Activated T-cell treated with anti-CD3 and anti-CD28 coated beads, Interleukin-2, amount 50 U/mL, for 4 hours (primary cell): ENCODE measurements at regions not wholly inside any gene's neighbourhood (a gene's known extent, or its start where the extent isn't known, plus 50 kb on each side); places are given as distances from the start of the nearest gene placed in this dataset.

ENCODE experiments used
- ATAC-seq, 2 donors: fragments of 200-7000 bp; cut with Tn5 transposase; one replicate each; pipeline ENCODE4 v1.10.0; 2021
- DNase-seq: peaks from one replicate; pipeline ENCODE4 v3.0.0-alpha.2; 2020
- H3K27me3 Mint-ChIP-seq: one replicate; pipeline ENCODE4 v1.8.0; 2021; ENCODE audit warnings: low read depth, mixed read lengths
- H3K36me3 Mint-ChIP-seq: one replicate; pipeline ENCODE4 v1.8.0; 2022; ENCODE audit warnings: mixed read lengths; ENCODE audit not compliant: insufficient read depth
- H3K4me1 Mint-ChIP-seq: one replicate; pipeline ENCODE4 v1.8.0; 2021; ENCODE audit warnings: low read depth, mixed read lengths
- H3K4me3 Mint-ChIP-seq: one replicate; pipeline ENCODE4 v1.8.0; 2021; ENCODE audit warnings: mild to moderate bottlenecking, moderate library complexity, mixed read lengths
- H3K9me3 Mint-ChIP-seq: one replicate; pipeline ENCODE4 v1.8.0; 2021; ENCODE audit warnings: mixed read lengths

DNA sequence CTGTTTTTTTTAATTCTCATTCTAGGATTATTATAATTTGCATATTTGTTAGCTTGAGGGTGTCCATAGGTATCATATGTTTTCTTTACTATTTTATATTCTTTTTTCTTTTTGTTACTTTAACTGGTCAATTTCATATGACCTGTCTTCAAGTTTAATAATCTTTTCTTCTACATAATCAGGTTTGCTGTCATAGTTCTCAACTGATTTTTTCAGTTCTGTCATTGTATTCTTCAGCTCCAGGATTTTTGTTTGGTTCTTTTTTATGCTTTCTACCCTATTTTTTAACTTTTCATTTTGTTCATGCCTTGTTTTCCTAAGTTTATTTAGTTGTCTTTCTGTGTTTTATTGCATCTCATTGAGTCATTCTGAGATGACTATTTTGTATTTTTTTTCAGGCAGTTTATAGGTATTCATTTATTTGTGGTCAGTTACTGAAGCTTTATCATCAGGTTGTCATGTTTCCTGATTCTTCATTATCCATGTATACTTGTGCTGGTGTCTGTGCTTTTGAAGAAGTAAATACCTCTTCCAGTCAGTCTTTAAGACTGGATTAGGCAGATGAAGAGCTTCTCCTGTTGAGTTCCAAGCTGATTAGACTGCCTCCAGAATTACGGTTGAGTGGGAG, 220.3 kb upstream of the VEGFC start:
- Mint-ChIP-seq H3K36me3 (no peaks in the 10 kb centered on the region), H3K9me3 (peaks cover 14% of the 10 kb centered on the region), H3K27me3 (no peaks in the 10 kb centered on the region), H3K4me1 (no peaks in the 10 kb centered on the region), H3K4me3 (no peak overlapping the region)
- ATAC-seq (no peak), DNase-seq (no peak)

DNA sequence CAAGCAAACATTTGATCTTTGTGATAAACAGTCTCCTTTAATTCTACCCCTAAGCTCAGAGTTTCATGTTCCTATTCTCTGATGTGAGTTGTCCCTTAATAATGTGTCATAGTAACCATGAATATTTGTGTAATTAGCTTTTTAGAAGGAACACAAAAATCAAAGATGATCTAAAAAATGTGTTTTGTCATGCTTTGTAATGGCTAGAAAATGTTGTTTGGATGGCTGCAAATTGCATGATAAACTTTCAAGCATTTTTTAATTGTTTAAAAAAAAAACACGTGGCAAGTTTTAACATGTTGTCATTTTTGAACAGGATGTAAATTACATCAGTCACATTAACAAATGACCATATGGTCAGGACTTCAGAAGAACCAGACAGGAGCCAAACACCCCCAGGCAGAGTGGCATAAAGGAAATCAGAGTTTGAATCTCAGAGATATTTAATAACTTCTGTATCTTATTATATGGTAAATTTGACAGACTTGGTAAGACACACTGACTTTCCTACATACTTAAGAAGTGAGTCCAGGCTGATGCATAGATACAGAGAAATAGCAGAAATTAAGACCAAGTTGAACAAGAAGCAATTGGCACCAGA, 223.9 kb upstream of the VEGFC start:
- Mint-ChIP-seq H3K4me1 (no peaks in the 10 kb centered on the region), H3K27me3 (no peaks in the 10 kb centered on the region), H3K4me3 (no peak overlapping the region), H3K9me3 (peaks cover 23% of the 10 kb centered on the region), H3K36me3 (no peaks in the 10 kb centered on the region)
- ATAC-seq (no peak), DNase-seq (no peak)

DNA sequence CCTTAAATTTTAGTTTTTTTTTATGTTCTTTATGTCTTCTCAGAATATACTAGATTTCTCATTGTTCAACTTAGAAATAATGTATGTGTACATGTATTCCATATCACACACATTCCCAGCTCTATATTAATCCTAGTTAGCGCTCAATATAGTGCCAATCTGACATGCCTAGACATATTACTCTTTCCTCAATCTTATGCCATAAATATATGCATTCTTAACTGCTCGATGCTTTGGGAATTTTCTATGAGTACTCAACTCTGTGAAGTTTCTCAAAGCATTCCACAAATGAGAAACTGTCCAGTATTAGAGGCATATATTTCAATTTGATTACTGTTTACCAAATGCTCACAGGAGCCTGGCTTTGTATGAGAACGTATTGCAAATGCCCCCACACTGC, 231.2 kb upstream of the VEGFC start:
- no peaks in the 10 kb centered on the region for H3K36me3 Mint-ChIP-seq
- H3K9me3 Mint-ChIP-seq = peaks cover 12% of the 10 kb centered on the region
- no peaks in the 10 kb centered on the region for H3K27me3 Mint-ChIP-seq
- ATAC-seq (no peak), DNase-seq (no peak)
- H3K4me1 Mint-ChIP-seq = no peaks in the 10 kb centered on the region
- H3K4me3 Mint-ChIP-seq = no peak overlapping the region

DNA sequence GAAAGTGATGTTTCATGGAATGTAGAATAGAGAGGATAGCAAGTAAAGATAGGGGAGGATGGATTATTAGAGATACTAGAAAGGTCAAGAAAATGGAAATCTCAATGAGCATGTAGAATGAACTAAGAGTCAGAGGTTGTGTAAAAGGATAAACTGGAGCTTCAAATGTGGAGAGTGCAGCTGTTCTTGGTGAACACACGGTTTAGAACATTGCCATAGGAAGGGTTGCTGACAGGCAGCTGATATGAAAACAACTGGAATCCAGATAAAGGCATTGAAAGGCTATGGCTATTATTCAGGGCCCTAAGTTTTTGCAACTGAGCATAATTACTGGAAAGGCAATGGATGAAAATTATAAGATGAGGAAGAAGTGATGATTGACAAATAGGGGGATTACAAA, 239.6 kb upstream of the VEGFC start:
- H3K36me3 Mint-ChIP-seq = no peaks in the 10 kb centered on the region
- DNase-seq (no peak), ATAC-seq (no peak)
- H3K4me3 Mint-ChIP-seq = no peak overlapping the region
- no peaks in the 10 kb centered on the region for H3K9me3 Mint-ChIP-seq
- no peaks in the 10 kb centered on the region for H3K27me3 Mint-ChIP-seq
- H3K4me1 Mint-ChIP-seq = no peaks in the 10 kb centered on the region

DNA sequence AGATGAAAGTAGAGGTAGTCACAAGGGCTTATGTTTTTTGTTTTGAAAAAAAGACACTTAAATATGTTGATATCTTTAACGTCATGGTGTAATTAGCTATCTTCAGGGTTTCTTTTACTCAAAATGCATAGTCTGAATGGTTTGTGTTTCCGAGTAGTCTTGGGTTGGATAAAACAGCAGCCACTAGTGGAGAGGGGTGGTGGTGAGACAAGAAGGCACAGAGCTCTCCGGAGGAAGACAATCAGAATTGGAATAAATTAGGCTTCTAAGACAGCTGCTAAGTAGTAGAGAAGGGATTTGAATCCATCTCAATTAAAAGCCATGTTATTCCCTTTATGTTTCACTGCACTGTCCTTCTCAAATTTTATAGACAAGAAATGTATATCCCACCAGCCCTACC, 240.4 kb upstream of the VEGFC start:
- ATAC-seq = no peak
- no peak overlapping the region for H3K4me3 Mint-ChIP-seq

DNA sequence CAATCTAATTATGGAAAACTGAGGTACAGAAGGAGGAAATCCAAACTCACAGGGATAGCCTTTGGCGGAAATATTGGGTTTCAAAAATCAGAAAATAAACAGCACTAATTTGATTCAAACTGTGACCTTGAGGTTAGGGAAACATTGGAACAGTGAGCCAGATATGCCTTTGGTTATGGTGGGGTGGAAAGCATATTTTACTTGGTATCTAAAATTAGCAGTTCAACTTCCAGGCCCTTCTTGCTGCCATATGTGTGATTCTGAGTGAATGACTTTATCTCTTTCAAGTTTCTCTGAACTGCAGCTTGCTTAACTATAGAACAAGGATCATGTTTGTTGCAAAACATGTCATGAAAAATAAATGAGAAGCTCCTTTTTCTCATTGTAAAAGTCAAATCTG, 240.9 kb upstream of the VEGFC start:
- ATAC-seq (no peak), DNase-seq (no peak)
- H3K9me3 Mint-ChIP-seq = peaks cover 3% of the 10 kb centered on the region
- H3K4me3 Mint-ChIP-seq = no peak overlapping the region
- H3K4me1 Mint-ChIP-seq = no peaks in the 10 kb centered on the region
- no peaks in the 10 kb centered on the region for H3K27me3 Mint-ChIP-seq
- H3K36me3 Mint-ChIP-seq = no peaks in the 10 kb centered on the region

More for the DNA sequence above, 240.4 kb upstream of the VEGFC start:
- Mint-ChIP-seq H3K27me3 (no peaks in the 10 kb centered on the region), H3K9me3 (peaks cover 3% of the 10 kb centered on the region), H3K36me3 (no peaks in the 10 kb centered on the region), H3K4me1 (no peaks in the 10 kb centered on the region)
- DNase-seq = no peak

DNA sequence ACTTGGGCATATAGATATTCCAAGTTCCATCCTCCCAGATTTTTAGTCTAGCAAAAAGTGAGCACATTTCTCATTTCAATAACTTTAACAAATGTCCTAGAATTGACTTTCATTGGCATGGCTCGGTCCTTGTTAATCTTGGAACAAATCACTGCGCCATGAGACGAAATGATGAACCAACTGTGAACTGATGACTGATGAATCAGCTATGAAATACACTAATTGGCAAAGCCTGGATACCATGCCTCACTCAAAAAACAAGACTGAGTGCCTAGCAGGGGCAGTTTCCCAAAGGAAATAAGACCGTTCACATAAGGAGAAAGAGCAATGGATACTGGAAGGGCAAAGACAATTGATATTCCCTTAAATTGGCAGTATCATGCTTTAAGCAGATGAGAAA, 248.6 kb upstream of the VEGFC start:
- Mint-ChIP-seq H3K27me3 (peaks cover 4% of the 10 kb centered on the region), H3K36me3 (no peaks in the 10 kb centered on the region)

DNA sequence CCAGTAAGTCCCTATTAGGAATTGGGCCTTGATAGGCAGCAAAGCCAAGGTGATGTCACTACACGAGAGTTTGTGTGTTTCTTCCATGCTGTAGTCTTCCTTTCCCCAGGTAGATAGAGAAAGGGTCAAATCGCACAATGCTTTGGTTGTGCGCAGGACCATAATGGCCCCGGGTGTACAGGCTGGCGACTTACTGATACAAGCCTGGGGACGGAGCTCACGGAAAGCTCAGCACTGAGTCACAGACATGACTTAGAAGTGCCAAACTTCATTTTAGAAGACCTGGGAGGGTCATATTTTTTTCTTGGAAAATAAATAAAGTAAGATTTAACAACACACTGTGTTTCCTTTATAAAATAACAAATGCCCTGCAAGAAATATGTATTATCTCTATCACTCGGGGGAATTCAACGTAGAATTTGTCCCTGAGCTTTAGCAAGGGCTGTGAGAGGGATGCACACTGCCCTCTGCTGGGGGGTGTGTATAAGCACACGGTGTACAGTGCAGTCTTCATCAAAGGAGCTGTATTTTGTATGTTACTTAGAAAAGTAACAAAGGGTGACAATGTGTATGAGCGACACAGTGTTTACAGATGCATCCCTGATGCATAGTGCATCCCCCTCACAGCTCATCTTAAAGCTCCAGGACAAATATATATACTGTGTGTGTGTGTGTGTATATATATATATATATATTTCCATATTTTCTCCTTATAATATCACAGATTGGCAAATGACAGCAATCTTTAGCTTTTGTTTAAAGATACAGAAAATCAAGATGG, 254.5 kb upstream of the VEGFC start:
- peak; percentile 10 for DNase-seq
- no peaks in the 10 kb centered on the region for H3K36me3 Mint-ChIP-seq

More for the DNA sequence above, 248.6 kb upstream of the VEGFC start:
- Mint-ChIP-seq H3K4me3 (no peak overlapping the region), H3K4me1 (no peaks in the 10 kb centered on the region), H3K9me3 (peaks cover 3% of the 10 kb centered on the region)
- ATAC-seq (no peak), DNase-seq (no peak)

DNA sequence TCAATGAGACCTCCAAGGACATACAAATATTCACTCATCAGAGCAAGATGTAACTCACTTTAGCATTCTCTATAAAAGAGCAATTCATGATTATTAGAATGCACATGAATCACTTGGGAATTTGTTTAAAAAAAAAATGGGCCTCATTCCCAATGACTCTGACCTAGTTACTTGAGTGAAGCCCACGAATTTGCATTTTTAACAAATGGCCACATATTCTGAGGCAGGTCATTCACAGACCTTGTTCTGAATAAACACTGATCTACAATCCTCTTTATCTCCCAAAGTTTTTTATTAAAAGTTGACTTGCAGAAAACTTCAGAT, 255.1 kb upstream of the VEGFC start:
- ATAC-seq (no peak), DNase-seq (no peak)
- no peak overlapping the region for H3K4me3 Mint-ChIP-seq
- H3K9me3 Mint-ChIP-seq = no peaks in the 10 kb centered on the region
- H3K4me1 Mint-ChIP-seq = no peaks in the 10 kb centered on the region
- peaks cover 4% of the 10 kb centered on the region for H3K27me3 Mint-ChIP-seq
- H3K36me3 Mint-ChIP-seq = no peaks in the 10 kb centered on the region

More for the DNA sequence above, 254.5 kb upstream of the VEGFC start:
- Mint-ChIP-seq H3K9me3 (no peaks in the 10 kb centered on the region), H3K27me3 (peaks cover 4% of the 10 kb centered on the region), H3K4me3 (no peak overlapping the region), H3K4me1 (no peaks in the 10 kb centered on the region)
- ATAC-seq = peak; percentile 48 to 73

DNA sequence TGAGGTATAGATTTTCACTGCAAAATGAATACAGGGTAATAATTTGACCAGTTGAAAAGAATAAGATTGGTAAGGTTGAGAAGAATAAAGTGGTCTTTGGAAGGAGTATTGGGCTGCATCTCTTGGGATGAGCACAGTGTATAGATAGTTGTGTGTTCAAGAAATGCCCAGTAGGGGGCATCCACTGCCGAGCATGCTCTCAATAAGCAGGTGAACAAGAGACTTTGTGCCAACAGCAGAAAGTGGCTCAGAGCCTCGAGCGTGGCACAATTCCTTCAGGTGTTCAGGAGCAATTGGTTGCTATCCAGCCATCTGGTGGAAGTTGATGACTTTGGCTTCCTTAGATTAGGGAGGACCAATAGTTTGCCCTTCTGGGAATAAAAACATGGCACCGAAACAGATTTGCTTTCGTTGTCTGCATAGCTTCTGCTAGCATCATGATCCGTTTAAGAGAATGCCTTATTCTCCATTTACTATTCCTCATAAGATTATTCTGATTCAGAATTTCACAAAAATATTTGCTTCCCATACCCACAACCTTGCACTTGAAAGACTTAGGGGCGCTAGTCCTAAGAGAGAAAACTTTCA, 258.1 kb upstream of the NEIL3 start:
- no peaks in the 10 kb centered on the region for H3K27me3 Mint-ChIP-seq
- H3K9me3 Mint-ChIP-seq = no peaks in the 10 kb centered on the region

DNA sequence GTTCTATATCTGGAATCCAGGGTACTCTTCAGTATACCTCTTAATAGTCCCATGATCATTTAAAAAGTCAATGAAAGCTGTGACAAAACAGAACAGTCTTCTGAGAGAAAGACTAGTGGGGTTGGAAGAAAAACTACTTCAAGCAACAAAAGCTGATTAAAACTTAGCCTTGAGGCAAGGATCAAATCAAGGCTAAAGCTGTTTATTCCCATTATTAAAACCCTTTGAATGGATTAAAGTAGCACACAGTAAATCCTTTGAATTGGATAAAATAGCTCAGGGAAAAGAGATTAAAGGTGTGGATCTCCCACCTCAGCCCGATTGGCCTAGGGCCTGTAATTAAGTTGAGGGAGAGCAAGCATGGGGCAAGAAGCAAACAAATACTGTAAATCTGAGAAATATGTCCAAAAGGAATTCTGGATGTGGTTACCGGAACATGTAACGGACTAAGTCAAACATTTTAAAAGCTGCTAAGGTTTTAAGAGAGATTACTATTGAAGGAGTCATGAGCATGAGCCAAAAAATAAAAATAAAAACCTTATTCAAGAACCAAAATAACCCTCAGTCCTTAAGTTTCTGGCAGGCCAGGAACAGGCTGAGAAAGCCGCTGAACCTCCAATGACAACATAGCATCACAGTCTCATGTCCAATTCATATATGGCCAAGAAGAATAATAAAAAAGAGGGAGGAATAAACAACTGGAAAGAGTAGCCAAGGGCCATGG, 257.3 kb upstream of the NEIL3 start:
- Mint-ChIP-seq H3K36me3 (no peaks in the 10 kb centered on the region), H3K27me3 (no peaks in the 10 kb centered on the region), H3K4me1 (no peaks in the 10 kb centered on the region), H3K4me3 (no peak overlapping the region), H3K9me3 (no peaks in the 10 kb centered on the region)
- no peak for ATAC-seq
- DNase-seq = no peak

More for the DNA sequence above, 258.1 kb upstream of the NEIL3 start:
- no peaks in the 10 kb centered on the region for H3K4me1 Mint-ChIP-seq
- peak; percentile 46 to 57 for ATAC-seq
- no peaks in the 10 kb centered on the region for H3K36me3 Mint-ChIP-seq
- DNase-seq = no peak
- H3K4me3 Mint-ChIP-seq = no peak overlapping the region

DNA sequence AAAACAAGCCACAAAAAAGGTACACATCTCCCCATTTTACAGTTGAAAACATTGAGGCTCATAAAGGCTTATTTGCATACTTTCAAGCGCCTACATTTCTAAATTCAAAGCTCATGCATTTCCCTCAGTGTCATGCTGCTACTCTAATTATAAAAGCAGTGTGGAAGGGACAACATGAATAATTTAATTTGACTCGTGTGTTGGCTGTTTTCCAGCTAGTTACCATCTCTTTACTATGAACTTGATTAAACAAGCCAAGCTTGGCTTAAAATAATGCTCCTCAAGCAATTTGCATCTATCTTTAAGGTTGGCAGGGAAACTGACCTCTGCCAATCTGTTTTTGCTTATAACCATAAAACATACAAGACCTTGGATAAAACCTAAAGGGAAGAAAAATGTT, 252.5 kb upstream of the NEIL3 start:
- ATAC-seq (no peak), DNase-seq (no peak)
- Mint-ChIP-seq H3K9me3 (no peaks in the 10 kb centered on the region), H3K4me1 (no peaks in the 10 kb centered on the region), H3K4me3 (no peak overlapping the region), H3K27me3 (no peaks in the 10 kb centered on the region), H3K36me3 (no peaks in the 10 kb centered on the region)

DNA sequence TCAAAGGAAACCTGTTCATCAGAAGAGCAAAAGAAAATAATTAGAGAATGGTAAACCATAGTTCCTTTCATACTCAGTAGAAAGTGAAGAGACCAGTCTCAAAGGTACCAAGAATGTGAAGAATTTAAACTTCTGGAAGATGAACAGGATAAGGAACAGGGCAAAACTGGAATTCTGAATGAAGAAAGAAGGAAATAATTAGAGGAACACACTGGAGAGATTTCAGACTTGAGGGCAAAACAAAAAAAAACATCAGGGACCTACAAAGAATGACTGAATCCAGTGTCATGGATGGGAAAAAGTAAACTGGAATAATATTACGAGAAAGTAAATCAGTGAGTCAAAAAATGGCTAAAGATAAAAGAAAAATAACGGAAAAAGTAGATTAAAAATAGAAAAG, 245.6 kb upstream of the NEIL3 start:
- Mint-ChIP-seq H3K4me3 (no peak overlapping the region), H3K27me3 (no peaks in the 10 kb centered on the region), H3K4me1 (no peaks in the 10 kb centered on the region), H3K9me3 (no peaks in the 10 kb centered on the region), H3K36me3 (no peaks in the 10 kb centered on the region)
- ATAC-seq (no peak), DNase-seq (no peak)

DNA sequence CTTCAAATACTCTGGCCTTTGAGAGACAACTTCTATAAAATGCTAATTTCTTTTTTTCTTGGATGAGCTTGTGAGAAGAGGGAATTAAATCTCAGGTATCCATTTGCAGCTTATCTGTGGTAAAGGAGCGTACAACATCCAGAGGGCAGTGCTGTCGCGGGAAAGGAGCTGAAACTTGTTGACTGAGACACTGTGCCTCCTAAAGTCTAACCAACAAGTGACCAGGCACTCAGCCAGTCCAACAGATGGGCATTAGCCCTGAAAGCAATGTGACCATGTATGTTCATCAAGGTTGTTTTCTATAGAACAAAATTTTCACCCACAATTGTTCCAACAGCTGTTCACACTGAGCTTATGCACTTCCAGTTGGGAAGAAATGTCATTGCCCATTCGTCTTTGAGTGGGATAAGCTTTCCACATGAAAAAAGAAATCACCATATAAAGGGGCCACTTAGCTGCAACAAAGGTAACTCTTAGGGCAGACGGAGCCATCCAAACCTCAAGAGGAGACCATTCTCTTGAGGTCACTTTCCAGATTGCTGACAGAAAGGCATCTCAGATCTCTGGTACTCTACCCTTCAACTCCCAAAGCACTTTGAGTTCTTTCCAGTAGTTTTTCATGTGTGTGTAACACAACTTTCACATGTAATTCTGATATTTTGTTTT, 244.8 kb upstream of the NEIL3 start:
- Mint-ChIP-seq H3K27me3 (no peaks in the 10 kb centered on the region), H3K4me1 (no peaks in the 10 kb centered on the region), H3K36me3 (no peaks in the 10 kb centered on the region), H3K4me3 (no peak overlapping the region), H3K9me3 (no peaks in the 10 kb centered on the region)
- no peak for DNase-seq
- ATAC-seq = no peak
